ENCODE measurements at regions not wholly inside any gene's neighbourhood (a gene's known extent, or its start where the extent isn't known, plus 50 kb on each side); places are given as distances from the start of the nearest gene placed in this dataset.
A peak's percentile ranks its signal among the peaks of the same experiment; 100 is the strongest.
"Not testable (repeated sequence)": the region's sequence is repeated elsewhere in the genome, so short reads cannot be mapped to it uniquely, and the experiment has no call there.

DNA sequence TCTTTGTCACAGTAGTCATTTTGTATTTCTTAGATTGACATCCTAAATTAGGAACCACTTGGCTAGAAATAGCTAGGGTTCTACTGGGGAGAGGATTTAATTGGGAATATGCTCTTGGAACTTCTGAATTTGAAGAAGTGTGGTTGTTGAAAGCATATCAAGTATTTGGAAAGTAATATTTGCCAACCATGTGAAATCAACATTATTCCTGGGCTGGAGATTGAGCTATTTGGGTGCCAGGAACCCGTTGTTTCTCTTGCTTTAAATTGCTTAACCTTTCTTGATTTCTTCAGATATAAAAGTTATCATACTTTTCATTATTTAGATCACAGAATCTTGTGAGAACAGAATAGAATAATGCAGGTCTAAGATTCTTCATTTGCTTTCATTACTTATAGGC, 178.4 kb upstream of the ELL2 start:
- no peak for DNase-seq

DNA sequence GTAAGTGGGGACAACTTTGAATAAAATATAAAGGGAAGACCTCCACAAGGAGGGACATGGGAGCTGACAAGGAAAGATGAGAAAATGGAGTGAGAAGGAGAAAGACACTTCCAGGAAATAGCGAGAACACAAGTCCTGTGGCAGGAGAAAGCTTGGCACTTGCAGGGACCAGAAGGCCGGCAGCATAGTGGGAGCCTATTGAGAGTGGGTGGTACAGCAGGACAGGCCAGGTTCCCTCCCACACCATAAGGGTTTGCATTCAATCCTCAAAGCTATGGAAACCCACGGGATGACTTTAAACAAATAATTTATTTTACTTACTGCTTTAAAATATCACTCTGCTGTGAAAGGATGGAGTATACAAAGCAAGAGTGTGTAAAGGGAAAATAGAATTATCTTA, 173.2 kb upstream of the ELL2 start:
- DNase-seq: no peak

DNA sequence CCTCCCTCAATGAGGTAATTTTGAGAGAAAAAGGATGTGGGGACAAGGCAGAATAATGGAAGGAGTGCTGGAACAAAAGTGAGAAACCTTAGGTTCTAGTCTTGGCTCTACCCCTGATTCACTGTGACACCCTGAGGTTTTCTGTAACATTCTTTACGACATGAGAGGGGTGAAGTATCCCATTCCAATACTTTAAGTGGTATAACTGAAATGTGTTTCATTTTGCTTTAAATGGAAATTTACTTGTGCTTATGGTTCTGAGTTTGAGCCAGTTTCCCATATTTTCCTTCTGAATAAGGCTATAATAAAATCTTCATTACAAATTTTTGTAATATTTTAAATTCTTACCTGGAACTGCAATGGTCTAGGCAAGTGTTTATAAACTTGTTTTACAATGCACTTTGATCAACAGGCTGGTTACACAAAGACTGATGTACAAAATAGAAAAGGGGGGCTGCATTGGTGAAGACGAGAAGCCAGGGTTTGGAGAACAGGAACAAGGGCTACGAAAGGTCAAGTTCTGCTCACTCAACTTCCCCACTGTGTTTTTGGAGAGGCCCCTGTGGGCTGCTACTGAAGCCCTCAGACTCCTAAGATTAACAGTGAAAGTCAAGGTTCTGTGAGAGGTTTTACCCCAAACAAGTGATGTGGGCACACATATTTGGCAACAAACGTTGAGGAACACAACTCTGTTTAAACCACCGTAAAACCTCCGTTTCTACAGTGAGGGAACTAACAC, 171.9 kb upstream of the ELL2 start:
- no peak for DNase-seq

DNA sequence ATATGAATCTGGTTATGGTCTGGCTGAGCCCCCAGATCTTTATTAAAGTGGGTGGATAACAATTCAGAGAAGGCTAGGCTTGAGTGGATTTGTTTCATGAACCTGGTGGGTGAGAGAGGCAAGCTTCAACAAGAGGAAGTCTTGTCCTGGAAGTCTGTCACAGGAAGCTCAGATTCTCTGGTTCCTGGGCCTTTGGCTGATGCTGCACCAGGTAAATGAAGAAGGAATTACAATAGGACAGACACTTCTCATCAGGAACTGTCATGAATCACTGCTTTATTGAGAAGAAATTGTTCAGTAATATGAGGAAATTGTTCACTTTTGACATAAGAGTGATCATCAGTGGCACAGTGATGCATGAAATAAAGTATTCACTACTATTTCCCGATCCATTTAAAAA, 167.6 kb upstream of the ELL2 start:
- DNase-seq: no peak

DNA sequence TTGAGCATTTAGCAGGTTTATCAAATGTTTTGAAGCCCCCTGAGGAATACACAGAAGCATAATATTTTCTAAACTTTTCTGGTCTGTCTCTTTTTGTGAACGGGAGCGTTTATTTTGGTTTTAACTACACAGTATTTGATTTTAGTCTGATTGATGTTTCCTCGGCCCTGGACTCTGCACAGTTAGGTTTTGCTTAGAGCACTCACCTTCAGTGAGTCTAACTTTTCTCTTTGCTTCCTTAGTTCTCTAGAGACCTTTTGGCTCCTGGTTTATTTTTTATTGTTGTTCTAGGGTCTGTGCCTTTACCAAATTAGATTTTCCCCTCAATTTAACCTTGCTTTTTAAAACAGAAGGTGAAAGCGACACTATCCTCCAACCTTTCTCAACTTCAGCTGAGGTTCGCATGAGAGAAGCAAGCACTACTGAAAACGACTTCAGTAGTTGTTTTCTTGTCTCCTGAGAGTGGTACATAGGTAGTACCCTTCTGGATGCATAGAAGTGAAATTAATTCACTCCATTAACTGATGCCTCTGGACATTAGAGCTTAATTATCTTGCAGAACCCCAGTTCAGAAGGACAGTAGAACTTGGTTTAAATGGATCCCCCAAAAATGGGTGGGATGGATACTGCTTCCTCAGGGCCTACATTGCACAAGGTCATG, 166.7 kb upstream of the ELL2 start:
- DNase-seq: no peak

DNA sequence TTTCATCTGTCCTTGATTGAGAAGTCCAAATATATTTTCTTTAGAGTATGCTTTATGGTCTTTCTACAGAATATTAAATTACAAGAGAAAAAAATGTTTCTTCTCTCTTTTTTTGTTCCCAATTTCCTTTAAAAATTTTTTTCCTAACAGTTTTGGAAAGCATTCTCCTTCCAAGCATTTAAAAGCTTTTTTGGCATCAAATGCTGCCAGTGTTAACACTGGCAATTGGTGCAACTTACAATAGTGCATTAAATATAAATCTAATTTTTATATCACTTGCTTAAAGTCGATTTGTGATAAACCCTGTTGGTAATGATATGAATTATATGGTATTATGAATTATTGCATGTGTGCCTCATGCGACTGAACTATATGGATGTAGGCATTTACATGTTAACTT, 165.9 kb upstream of the ELL2 start:
- DNase-seq: no peak

DNA sequence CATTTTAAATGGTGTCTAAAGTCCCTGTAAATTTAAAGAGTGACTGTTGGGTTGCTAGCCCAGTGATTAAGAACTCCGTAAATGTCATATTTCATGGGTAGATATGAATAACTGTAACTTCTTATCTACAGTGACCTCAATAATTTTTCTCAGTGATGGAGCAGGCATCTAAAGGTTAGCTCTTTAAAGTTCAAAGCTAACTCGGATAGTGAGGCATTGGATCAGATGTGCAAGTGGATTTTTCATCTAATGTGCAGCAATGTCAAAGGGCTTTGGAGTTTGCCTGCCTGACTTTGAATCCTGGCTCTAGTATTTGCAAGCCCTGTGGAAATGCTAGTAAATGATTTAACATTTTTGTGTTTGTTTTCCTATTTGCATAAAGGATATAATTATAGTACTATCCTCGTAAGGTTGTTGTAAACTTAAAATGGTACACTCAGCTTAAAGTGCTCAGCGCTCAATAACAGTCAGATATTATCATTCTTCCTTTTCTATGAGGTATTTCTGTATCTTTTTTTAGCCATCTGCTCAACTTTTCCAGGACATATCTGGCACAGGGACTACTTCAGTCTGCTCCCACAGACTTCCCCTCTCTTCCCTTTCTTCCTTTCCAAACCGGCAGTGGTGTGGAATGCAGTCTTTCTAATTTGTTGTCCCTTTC, 163.7 kb upstream of the ELL2 start:
- DNase-seq: no peak

DNA sequence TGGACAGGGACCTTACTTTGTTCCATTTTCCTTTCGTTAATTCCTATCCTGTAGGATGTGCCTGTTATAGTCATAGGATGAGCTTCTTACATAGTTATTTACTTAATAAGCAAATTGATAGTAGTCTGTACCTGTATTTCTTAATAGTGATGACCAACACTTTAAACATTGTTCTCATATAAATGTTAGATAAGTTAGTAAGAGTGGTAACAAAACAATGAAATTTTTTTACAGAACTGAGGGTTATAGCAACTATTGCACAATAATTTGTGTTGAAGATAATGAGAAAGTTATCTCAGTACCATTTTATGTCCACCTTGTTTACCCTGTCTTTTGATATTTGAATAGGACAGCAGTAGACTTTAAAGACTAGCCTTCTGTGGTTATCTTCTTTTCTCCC, 162.9 kb upstream of the ELL2 start:
- no peak for DNase-seq

DNA sequence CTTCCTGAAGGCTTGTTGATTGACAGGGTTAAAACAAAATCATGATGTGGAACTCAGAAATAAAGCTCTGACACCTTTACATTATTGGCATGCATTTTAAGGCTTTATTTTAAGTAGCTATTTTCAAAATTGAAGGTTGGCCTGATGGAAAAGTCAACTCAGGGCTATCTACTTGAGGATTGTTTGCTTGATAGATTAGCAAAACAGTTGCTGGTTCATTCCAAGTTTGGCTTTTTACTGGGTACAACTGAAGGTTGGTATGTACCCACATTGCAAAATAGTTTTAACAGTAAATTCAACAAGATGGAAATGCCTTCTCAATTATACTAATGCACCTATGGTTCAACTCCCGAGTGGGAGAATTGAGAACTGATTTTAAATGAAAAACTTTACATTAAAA, 161.8 kb upstream of the ELL2 start:
- DNase-seq: no peak

DNA sequence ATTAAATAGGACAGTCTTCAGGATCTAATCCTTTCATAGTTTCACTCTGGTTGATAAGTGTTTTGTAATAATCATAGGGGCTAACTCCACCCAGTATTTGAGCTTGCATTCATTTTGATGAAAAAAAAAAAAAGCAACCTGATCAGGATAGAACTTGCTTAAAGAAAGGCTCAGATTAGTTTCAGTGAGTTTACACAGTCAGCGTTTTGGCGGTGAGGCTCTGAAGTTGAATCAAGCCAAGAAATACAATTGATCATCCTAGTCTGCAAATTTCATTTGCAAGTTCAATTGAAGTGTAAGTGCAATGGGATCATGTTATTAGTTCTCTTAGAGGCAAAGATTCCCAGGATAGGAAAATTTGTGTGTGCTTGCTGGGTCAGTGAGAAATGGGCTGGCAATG, 159.7 kb upstream of the ELL2 start:
- no peak for DNase-seq

DNA sequence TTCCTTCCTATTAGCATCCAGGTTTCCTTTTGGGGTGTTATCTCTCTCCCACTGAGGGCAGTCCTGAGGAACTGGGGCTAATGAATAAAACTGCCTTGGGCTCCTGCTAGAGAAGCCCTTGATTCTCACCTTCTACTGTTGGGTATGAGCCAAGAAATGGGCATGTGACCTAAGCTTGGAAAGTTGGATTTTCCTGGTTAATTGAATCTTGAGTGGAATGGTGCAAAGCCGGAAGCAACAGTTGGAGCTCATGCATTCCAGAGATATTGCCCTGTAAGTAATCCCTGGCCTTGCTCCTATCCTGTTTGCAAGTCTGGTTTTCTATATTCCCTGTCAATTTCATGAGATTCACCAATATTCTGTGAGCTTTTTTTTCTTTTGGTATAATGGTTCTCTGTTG, 158.5 kb upstream of the ELL2 start:
- no peak for DNase-seq

DNA sequence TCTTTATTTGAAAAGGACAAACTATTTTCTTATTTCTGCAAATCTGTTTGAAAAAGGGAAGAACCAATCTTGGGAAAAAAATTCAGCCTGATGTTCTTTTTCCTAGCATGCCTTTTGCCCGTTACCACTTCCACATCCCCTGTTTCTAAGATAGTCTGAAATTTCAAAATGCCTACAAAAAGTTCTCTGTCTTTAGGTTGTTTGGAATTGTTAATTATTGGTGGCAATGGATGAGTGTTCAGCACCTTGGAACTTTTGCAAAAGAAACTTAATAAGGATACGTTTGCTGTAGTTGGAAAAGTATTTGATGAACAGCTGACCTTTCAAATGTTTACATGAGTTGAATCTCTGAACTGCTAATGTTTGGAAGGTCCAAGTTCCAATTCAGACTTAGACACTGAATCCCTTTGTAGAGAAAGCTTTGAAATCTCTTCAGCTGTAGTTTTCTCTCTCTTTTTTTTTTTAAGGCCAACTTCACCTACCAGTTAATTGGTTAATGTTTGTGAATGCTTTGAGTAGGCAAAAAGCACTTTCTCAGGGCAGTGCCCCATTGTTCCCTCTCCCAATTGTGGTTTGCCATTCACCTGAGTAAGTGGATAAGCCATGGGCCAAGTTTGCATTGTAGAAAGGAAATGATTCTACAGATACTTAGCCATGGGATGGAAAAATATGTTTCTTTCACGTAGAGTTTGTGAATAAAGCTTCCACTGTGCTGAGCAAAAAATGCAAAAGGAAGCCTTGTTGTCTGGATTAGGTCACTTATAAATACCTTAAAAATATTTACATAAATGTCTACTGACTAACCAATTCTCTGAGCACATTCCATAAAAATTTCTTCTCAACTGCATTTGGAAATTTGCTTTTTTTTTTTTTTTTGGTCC, 156.4 kb upstream of the ELL2 start:
- DNase-seq: no peak

DNA sequence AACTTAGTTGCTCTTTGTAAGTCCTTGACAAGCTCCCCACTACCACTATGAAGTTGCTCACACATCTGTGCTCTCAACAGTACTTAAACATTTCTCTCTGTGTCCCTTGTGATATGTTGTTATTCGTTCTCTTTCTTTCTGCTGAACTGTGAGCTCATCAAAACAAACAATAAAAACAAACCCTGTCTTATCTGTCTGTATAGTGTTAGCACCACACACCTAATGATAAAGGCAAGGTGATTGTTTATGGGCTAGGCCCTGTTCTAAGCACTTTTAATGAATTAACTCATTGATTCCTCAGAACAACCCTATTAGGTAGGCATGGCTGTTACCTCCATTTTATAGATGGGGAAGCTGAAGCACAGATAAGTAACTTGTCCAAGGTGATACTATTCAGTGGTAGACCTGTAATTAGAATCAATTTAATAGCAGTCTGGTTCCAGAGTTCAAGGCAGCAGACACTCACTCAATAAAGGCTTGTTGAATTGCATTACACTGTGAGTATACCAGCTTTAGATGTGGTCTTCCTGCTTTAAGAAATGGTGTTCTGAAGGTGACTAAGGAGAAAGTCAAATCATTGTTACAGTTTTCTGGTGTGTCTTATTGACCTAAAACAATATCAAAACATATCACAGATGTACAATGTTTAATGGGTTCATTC, 153.6 kb upstream of the ELL2 start:
- no peak for DNase-seq

DNA sequence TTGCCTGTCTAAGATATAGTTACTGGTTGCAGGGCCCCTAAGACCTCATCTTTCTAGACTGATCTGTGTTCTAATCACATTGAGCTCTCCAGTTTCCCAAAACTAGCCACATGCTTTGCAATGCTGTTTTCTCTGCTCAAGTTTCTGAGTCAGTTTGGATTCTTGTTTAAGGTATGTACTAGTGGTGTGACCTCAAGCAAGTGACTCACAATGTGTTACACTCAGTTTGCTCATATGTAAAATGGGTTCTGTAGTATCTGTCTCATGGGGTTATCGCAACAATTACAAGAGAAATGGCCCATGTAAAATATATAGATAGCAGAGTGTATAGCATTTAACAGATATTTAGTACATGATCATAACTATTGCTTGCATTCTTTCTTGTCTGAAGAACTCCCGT, 153.1 kb upstream of the ELL2 start:
- no peak for DNase-seq

DNA sequence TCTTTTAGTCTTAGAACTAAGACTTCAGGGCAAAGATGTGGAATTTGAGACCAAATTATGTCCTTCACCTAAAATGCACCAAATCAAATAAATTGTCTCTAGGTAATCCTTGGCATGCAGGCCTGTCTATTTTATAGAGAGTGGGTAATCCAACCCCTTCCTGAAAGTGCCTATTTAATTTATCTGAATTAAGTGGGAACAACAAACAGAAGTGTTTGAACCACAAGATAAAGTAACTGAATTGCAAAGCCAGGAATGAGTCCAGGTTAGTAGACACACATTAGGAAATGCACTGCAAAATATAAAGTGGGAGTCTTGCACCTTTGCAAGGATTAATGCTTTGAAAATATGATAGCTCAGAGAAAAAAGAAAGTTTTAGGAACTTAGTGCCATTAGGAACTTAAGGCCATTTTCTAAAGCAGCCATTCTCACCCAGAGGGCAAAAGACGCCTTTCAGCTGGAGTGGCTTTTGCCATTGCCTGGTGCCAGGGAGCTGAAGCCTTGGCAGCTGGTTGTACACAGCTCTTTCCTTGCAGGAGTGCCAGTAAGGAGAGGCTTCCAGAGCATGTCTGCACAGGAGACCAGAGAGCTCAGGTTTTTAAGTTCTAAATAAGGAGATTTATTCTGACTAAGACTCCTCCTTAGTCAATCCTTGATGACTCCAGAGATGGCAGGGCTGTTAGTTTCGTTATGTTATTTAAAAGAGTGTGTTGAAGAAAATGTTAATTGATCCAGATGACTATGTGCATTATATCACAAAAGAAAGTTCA, 151.7 kb upstream of the ELL2 start:
- peak in 18 of 51 donors; percentile 0 to 34 (median 9) for DNase-seq

DNA sequence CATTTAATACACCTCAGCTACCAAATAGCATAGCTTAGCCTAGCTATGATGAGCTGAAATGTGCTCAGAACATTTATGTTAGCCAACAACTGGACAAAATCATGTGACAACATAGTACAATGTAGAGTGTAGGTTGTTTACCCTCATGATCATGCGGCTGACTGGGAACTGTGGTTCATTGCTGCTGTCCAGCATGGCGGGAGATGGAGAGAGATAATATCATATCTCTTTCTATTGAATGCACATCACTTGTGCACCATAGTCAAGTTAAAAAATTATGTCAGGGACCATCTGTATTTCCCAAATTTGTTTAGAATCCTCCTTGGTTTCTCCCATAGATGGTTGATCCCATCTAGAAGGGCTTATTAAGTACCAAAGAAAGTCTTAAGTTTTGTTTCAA, 151.1 kb upstream of the ELL2 start:
- DNase-seq: no peak

DNA sequence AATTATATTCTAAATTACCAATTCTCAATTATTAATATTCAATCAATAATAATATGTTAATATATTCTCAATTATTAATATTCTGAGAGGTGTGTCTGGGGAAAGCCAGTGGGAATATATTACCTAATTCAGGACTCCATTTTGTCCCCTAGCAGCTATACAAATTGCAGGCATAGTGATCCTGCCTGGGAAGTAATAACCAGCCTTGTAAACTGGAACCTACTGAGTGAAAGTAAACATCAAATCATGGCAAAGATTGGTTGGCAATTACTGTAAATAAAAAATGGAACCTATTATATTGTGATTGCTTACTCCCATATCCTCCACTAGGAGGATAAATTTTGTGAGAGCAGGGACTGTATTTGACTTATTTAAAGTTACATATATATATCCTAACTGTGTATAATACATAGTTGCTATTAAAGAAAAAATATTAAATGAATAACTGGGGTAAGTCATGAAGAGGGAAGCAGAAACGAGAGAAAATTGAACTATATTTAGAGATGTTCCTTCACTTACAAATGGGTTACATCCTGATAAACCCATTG, 150.5 kb upstream of the ELL2 start:
- no peak for DNase-seq

DNA sequence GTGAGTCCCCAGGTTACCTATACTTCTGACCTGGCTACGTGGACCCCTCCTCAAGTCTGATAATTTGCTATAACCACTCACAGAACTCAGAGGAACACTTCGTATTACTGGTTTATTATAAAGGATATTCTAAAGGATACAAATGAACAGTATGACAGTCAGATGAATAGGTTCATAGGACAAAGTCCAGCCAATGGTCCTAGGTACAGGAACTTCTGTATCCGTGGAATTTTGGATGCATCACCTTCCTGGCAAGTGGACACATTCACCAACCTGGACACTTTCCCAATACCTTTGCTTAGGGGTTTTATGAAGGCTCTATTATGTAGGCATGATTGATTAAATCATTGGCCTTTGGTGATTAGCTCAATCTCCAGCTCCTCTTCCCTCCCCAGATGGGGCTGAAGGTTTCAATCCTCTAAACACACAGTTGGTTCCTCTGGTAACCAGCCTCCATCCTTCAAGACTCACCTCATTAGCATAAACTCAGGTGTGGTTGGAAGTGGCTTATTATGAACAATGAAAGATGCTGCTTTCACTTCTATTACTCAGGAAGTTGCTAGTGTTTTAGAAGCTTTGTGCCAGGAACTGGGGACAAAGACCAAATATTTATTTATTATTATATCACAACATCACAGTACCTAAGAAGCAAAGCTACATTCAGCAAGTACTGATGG, 149.6 kb upstream of the ELL2 start:
- no peak for DNase-seq

DNA sequence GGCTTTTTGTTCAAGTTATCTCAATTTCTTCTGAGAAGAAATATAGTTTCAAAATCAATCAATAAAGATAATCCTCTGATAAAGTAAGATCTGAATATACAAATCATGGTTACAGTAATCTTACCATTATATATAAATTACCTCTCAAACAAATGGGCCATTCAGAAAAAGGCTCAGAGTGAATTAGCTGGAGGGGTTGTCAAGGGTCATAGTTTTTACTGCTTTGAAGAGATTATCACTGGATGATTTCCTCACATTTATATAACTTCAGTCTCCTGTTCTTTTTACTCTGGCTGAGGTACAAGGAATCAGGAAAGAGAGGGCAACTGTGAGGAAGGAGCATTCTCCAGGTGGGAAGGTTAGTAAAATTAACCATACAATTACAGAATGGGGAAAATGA, 148.6 kb upstream of the ELL2 start:
- no peak for DNase-seq

DNA sequence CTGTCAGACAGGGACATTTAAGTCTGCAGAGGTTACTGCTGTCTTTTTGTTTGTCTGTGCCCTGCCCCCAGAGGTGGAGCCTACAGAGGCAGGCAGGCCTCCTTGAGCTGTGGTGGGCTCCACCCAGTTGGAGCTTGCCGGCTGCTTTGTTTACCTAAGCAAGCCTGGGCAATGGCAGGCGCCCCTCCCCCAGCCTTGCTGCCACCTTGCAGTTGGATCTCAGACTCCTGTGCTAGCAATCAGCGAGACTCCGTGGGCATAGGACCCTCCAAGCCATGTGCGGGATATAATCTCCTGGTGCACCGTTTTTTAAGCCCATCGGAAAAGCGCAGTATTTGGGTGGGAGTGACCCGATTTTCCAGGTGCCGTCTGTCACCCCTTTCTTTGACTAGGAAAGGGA, 147.0 kb upstream of the ELL2 start:
- DNase-seq: not testable (repeated sequence)

All from hypothalamus (tissue), 51 donors.